Liver (tissue), 8 donors: ENCODE measurements at regions not wholly inside any gene's neighbourhood (a gene's known extent, or its start where the extent isn't known, plus 50 kb on each side); places are given as distances from the start of the nearest gene placed in this dataset.

Experiments
- DNase-seq: peaks from one replicate; pipeline ENCODE4 v3.0.0-alpha.2; 2017; ENCODE audit warnings: low spot score
- H3K27ac ChIP-seq, 2 donors: one replicate each; pipeline ENCODE4 v1.7.0; 2013; ENCODE audit warnings: inconsistent platforms in 2 of 2, low read length in 2 of 2, control low read depth in 1 of 2, low read depth in 1 of 2, mild to moderate bottlenecking in 1 of 2
- H3K27me3 ChIP-seq, 4 donors: one replicate each; pipeline versions ENCODE4 v1.6.1 to v1.7.0; 2013; ENCODE audit warnings: low read length in 3 of 4, inconsistent platforms in 1 of 4, mild to moderate bottlenecking in 1 of 4, moderate library complexity in 1 of 4; ENCODE audit not compliant: control insufficient read depth in 4 of 4, insufficient read depth in 4 of 4
- H3K36me3 ChIP-seq, 4 donors: one replicate each; pipeline versions ENCODE4 v1.6.1 to v1.7.0; 2013; ENCODE audit warnings: low read length in 3 of 4, mild to moderate bottlenecking in 3 of 4, low read depth in 1 of 4, moderate library complexity in 1 of 4; ENCODE audit not compliant: control insufficient read depth in 4 of 4, insufficient read depth in 3 of 4
- H3K4me1 ChIP-seq, 4 donors: one replicate each; pipeline versions ENCODE4 v1.6.1 to v1.7.0; 2013; ENCODE audit warnings: low read length in 3 of 4, mild to moderate bottlenecking in 3 of 4, moderate library complexity in 1 of 4; ENCODE audit not compliant: control insufficient read depth in 4 of 4, insufficient read depth in 4 of 4
- H3K4me3 ChIP-seq, 3 donors: one replicate each; pipeline versions ENCODE4 v1.6.1 to v1.7.0; 2013; ENCODE audit warnings: low read length in 3 of 3, control low read depth in 1 of 3, low read depth in 1 of 3, mild to moderate bottlenecking in 1 of 3
- H3K9ac ChIP-seq, 2 donors: one replicate each; pipeline ENCODE4 v1.7.0; 2013; ENCODE audit warnings: low read length in 2 of 2, mild to moderate bottlenecking in 2 of 2, moderate library complexity in 2 of 2, control low read depth in 1 of 2, low read depth in 1 of 2
- H3K9me3 ChIP-seq, 4 donors: one replicate each; pipeline versions ENCODE4 v1.6.1 to v1.7.0; 2013; ENCODE audit warnings: low read length in 3 of 4; ENCODE audit not compliant: control insufficient read depth in 4 of 4
- EGR1 ChIP-seq, 2 donors: IDR thresholded peaks; 2 replicates each; pipeline ENCODE4 v1.6.1; 2016 to 2018; ENCODE audit warnings: antibody characterized with exemption in 2 of 2, low read depth in 2 of 2
- FOXA1 ChIP-seq: IDR thresholded peaks from 2 replicates; pipeline ENCODE4 v1.6.1; 2016; ENCODE audit warnings: antibody characterized with exemption
- FOXA2 ChIP-seq: IDR thresholded peaks from 2 replicates; pipeline ENCODE4 v1.6.1; 2016; ENCODE audit warnings: antibody characterized with exemption
- GABPA ChIP-seq, 2 donors: IDR thresholded peaks in 1 of 2; conservative IDR thresholded peaks in 1 of 2; 2 replicates each; pipeline ENCODE4 v1.6.1; 2016; ENCODE audit warnings: antibody characterized with exemption in 2 of 2, mild to moderate bottlenecking in 1 of 2, moderate library complexity in 1 of 2
- HNF4A ChIP-seq, 2 donors: conservative IDR thresholded peaks; 2 replicates each; pipeline ENCODE4 v1.6.1; 2016; ENCODE audit warnings: antibody characterized with exemption in 2 of 2, mild to moderate bottlenecking in 2 of 2
- HNF4G ChIP-seq: IDR thresholded peaks from 2 replicates; pipeline ENCODE4 v1.6.1; 2016; ENCODE audit warnings: antibody characterized with exemption
- JUND ChIP-seq, 2 donors: IDR thresholded peaks; 2 replicates each; pipeline ENCODE4 v1.6.1; 2016; ENCODE audit warnings: antibody characterized with exemption in 2 of 2
- NR2F2 ChIP-seq: IDR thresholded peaks from 2 replicates; pipeline ENCODE4 v1.6.1; 2016; ENCODE audit warnings: antibody characterized with exemption
- RAD21 ChIP-seq, 2 donors: IDR thresholded peaks; 2 replicates each; pipeline ENCODE4 v1.6.1; 2016; ENCODE audit warnings: antibody characterized with exemption in 2 of 2, mild to moderate bottlenecking in 2 of 2
- RXRA ChIP-seq, 2 donors: IDR thresholded peaks; 2 replicates each; pipeline ENCODE4 v1.6.1; 2017 to 2018; ENCODE audit warnings: antibody characterized with exemption in 2 of 2, mild to moderate bottlenecking in 1 of 2
- SP1 ChIP-seq: IDR thresholded peaks from 2 replicates; pipeline ENCODE4 v1.6.1; 2018; ENCODE audit warnings: antibody characterized with exemption, mild to moderate bottlenecking
- TAF1 ChIP-seq: conservative IDR thresholded peaks from 2 replicates; pipeline ENCODE4 v1.6.1; 2016; ENCODE audit warnings: antibody characterized with exemption, mild to moderate bottlenecking
- YY1 ChIP-seq: IDR thresholded peaks from 2 replicates; pipeline ENCODE4 v1.6.1; 2016; ENCODE audit warnings: antibody characterized with exemption, mild to moderate bottlenecking
- WGBS: extraction: QIAGEN DNeasy Blood & Tissue Kit; methylation state at CpG from one replicate; pipeline ENCODE4 v1.1.7; 2013; 5-methylcytosine and 5-hydroxymethylcytosine counted together
- TF ChIP-seq, protein P1 (sequence below): IDR thresholded peaks from 2 replicates; pipeline ENCODE4 v1.6.1; 2016; ENCODE audit warnings: antibody characterized with exemption
- TF ChIP-seq, protein P2 (sequence below): fragments of 150-350 bp; IDR thresholded peaks from 2 replicates; pipeline ENCODE4 v1.5.1; 2017; ENCODE audit warnings: improper control_type of control experiment, low read depth, low read length; ENCODE audit not compliant: missing input control
- TF ChIP-seq, protein P3 (sequence below): IDR thresholded peaks from 2 replicates; pipeline ENCODE4 v1.6.1; 2016; ENCODE audit warnings: antibody characterized with exemption
- TF ChIP-seq, protein P4 (sequence below): IDR thresholded peaks from 2 replicates; pipeline ENCODE4 v1.6.1; 2016; ENCODE audit warnings: antibody characterized with exemption, mild to moderate bottlenecking
- TF ChIP-seq, protein P5 (sequence below): IDR thresholded peaks from 2 replicates; pipeline ENCODE4 v1.6.1; 2016; ENCODE audit warnings: antibody characterized with exemption
- donor health status: healthy.
- donor health status: healthy.
- donor health status: healthy.
- donor health status: healthy.
- donor health status: healthy.

DNA sequence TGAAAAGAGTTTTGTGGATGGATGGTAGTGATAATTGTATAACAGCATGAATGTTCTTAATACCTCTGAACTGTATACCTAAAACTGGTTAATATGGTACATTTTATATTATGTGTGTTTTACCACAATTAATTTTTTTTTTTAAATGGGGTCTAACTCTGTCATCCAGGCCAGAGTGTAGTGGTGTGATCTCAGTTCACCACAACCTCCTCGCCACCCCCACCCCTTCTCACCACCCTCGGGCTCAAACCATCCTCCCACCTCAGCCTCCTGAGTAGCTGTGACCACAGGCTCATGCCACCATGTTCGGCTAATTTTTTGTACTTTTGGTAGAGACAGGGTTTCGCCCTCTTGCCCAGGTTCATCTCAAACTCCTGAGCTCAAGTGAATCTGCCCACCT lies 123.2 kb downstream of the CDRT15L2 start:
- whole genome bisulfite sequencing, result 87% methylated on average over 4 of the region's 4 CpGs
- H3K27me3 ChIP-seq, result no peaks in the 10 kb centered on the region
- no peaks in the 10 kb centered on the region for H3K36me3 ChIP-seq
- no peak for DNase-seq
- H3K9me3 ChIP-seq, result no peaks in the 10 kb centered on the region
- no peak for TF ChIP-seq GABPA (IDR thresholded peaks at IDR 0.05 in 1 of 2, conservative IDR thresholded peaks at IDR 0.05 in 1 of 2)
- no peak for TF ChIP-seq SP1
- TF ChIP-seq, protein P1, sequence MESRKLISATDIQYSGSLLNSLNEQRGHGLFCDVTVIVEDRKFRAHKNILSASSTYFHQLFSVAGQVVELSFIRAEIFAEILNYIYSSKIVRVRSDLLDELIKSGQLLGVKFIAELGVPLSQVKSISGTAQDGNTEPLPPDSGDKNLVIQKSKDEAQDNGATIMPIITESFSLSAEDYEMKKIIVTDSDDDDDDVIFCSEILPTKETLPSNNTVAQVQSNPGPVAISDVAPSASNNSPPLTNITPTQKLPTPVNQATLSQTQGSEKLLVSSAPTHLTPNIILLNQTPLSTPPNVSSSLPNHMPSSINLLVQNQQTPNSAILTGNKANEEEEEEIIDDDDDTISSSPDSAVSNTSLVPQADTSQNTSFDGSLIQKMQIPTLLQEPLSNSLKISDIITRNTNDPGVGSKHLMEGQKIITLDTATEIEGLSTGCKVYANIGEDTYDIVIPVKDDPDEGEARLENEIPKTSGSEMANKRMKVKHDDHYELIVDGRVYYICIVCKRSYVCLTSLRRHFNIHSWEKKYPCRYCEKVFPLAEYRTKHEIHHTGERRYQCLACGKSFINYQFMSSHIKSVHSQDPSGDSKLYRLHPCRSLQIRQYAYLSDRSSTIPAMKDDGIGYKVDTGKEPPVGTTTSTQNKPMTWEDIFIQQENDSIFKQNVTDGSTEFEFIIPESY, result no peak
- no peak for TF ChIP-seq HNF4G
- no peak for TF ChIP-seq EGR1 (IDR thresholded peaks at IDR 0.05; ENCODE audit: low read depth in 2 of 2)
- no peak for TF ChIP-seq RXRA (IDR thresholded peaks at IDR 0.05)
- TF ChIP-seq, protein P2, sequence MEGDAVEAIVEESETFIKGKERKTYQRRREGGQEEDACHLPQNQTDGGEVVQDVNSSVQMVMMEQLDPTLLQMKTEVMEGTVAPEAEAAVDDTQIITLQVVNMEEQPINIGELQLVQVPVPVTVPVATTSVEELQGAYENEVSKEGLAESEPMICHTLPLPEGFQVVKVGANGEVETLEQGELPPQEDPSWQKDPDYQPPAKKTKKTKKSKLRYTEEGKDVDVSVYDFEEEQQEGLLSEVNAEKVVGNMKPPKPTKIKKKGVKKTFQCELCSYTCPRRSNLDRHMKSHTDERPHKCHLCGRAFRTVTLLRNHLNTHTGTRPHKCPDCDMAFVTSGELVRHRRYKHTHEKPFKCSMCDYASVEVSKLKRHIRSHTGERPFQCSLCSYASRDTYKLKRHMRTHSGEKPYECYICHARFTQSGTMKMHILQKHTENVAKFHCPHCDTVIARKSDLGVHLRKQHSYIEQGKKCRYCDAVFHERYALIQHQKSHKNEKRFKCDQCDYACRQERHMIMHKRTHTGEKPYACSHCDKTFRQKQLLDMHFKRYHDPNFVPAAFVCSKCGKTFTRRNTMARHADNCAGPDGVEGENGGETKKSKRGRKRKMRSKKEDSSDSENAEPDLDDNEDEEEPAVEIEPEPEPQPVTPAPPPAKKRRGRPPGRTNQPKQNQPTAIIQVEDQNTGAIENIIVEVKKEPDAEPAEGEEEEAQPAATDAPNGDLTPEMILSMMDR, result no peak
- TF ChIP-seq, protein P3, sequence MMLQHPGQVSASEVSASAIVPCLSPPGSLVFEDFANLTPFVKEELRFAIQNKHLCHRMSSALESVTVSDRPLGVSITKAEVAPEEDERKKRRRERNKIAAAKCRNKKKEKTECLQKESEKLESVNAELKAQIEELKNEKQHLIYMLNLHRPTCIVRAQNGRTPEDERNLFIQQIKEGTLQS, result no peak
- TF ChIP-seq YY1, result no peak
- TF ChIP-seq FOXA2, result no peak
- TF ChIP-seq NR2F2, result no peak
- TF ChIP-seq JUND (IDR thresholded peaks at IDR 0.05), result no peak
- no peak for TF ChIP-seq TAF1
- TF ChIP-seq FOXA1, result no peak
- no peak overlapping the region for H3K27ac ChIP-seq
- H3K4me3 ChIP-seq, result no peak overlapping the region
- no peaks in the 10 kb centered on the region for H3K4me1 ChIP-seq
- no peak overlapping the region for H3K9ac ChIP-seq

DNA sequence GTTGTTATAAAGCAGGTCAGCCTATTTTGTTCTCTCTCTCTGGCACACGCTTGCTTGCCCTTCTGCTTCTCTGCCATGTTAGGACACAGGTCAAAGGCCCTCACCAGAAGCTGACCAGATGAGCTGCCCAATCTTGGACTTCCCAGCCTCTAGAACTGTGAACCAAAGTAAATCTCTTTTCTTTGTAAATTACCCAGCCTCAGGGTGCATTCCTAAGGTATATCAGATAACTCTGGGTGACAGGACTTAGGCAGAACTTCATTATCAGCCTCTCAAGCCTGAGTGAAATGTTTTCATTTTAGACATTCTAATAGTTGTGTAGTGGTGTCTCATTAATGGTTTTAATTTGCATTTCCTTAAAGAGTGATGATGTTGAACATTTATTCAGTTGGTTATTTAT lies 124.3 kb downstream of the CDRT15L2 start:
- H3K27me3 ChIP-seq, result no peaks in the 10 kb centered on the region
- no peak overlapping the region for H3K4me3 ChIP-seq
- no peak for DNase-seq
- no peak overlapping the region for H3K27ac ChIP-seq
- WGBS, result 93% methylated on average over 1 of the region's 1 CpG
- TF ChIP-seq JUND (IDR thresholded peaks at IDR 0.05) (no peak), HNF4G (no peak), FOXA1 (no peak), EGR1 (IDR thresholded peaks at IDR 0.05; ENCODE audit: low read depth in 2 of 2) (no peak), GABPA (IDR thresholded peaks at IDR 0.05 in 1 of 2, conservative IDR thresholded peaks at IDR 0.05 in 1 of 2) (no peak), HNF4A (conservative IDR thresholded peaks at IDR 0.05) (no peak), NR2F2 (no peak), RAD21 (IDR thresholded peaks at IDR 0.05) (no peak), YY1 (no peak), FOXA2 (no peak), SP1 (no peak), RXRA (IDR thresholded peaks at IDR 0.05) (no peak), TAF1 (no peak)
- TF ChIP-seq, protein P3, result no peak
- TF ChIP-seq, protein P4, sequence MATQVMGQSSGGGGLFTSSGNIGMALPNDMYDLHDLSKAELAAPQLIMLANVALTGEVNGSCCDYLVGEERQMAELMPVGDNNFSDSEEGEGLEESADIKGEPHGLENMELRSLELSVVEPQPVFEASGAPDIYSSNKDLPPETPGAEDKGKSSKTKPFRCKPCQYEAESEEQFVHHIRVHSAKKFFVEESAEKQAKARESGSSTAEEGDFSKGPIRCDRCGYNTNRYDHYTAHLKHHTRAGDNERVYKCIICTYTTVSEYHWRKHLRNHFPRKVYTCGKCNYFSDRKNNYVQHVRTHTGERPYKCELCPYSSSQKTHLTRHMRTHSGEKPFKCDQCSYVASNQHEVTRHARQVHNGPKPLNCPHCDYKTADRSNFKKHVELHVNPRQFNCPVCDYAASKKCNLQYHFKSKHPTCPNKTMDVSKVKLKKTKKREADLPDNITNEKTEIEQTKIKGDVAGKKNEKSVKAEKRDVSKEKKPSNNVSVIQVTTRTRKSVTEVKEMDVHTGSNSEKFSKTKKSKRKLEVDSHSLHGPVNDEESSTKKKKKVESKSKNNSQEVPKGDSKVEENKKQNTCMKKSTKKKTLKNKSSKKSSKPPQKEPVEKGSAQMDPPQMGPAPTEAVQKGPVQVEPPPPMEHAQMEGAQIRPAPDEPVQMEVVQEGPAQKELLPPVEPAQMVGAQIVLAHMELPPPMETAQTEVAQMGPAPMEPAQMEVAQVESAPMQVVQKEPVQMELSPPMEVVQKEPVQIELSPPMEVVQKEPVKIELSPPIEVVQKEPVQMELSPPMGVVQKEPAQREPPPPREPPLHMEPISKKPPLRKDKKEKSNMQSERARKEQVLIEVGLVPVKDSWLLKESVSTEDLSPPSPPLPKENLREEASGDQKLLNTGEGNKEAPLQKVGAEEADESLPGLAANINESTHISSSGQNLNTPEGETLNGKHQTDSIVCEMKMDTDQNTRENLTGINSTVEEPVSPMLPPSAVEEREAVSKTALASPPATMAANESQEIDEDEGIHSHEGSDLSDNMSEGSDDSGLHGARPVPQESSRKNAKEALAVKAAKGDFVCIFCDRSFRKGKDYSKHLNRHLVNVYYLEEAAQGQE, result no peak
- TF ChIP-seq, protein P1, result no peak
- TF ChIP-seq, protein P2, result no peak
- TF ChIP-seq, protein P5, sequence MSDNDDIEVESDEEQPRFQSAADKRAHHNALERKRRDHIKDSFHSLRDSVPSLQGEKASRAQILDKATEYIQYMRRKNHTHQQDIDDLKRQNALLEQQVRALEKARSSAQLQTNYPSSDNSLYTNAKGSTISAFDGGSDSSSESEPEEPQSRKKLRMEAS, result no peak
- no peaks in the 10 kb centered on the region for H3K4me1 ChIP-seq
- no peaks in the 10 kb centered on the region for H3K9me3 ChIP-seq
- H3K36me3 ChIP-seq, result no peaks in the 10 kb centered on the region
- no peak overlapping the region for H3K9ac ChIP-seq
